ENCODE measurements at regions not wholly inside any gene's neighbourhood (a gene's known extent, or its start where the extent isn't known, plus 50 kb on each side); places are given as distances from the start of the nearest gene placed in this dataset.
A peak's percentile ranks its signal among the peaks of the same experiment; 100 is the strongest.

DNA sequence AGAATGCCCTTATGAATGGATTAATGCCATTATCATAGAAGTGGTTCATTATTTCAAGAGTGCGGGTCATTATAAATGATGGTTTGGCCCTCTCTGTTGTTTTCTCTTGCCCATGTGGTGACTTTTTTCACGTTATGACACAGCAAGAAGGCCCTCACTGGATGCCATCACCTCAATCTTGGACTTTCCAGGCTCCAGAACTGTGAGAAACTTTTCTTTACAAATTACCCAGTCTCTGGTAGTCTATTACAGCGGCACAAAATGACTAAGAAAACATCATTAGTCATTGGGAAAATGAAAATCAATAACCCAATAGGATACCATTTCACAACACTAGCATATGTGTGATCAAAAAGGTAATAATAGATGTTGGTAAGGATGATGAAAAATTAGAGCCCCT lies 119.0 kb upstream of the LPP start:
- DNase-seq (ENCODE audit: low read depth in 2 of 2), result no peak

DNA sequence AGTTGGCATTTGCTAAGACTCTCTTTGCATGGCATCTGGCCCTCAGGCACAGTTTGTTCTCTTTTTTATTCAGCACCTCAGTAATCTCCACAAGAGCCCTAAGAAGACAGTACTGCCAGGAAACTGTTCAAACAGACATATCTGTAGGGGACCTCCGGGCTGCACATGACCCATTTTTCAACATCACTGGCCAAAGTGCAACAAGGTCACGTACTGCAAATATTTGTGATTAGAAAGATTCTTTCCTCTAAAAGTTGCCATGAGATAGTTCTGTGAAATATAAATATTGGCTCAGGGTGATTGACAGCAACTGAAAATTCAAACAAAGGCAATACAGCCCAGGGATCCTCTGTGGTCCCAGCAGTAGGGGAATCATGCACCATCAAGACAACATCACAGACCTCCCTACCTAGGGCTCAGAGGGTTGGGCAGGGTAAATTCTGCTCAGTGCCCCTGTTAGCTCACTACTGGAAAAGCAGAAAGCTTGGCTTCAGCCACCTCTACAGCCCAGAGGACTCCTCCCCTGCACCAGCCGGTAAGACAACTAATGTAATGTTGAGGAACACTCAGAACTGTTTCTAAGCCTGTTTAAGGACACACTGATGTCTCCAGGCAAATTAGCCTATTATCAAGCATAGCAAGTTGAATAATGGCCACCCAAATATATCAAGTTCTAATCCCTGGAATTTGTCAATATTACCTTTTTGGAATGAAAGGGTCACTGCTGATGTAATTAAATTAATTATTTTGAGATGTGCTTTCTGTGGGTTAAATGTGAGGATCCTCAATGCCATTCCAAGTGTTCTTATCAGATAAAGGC lies 117.4 kb upstream of the LPP start:
- no peak for DNase-seq (ENCODE audit: low read depth in 2 of 2)

DNA sequence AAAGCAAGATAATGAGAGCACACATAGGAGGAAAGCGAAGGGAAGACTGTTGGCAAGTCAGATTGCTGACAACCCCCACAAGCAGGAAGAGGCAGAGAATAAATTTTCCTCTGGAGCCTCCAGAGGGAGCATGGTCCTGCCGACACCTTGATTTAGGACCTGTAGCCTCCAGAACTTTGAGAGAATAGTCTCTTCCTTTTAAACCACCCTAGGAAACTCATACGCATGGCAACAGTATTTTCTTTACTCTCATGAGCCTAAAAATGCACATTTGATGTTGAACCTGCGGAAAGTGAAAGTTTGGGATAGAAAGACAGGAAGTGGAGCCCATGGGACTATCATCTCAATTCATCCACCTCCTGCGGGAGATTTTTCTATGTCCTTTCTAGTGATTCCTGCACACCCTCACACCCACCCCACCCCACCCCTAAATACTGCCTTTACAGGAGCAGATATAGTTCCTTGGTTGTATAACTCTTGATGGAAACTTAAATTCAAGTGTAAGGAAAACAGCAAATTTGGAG lies 116.7 kb upstream of the LPP start:
- peak; percentile 26 to 63 for DNase-seq (ENCODE audit: low read depth in 2 of 2)

DNA sequence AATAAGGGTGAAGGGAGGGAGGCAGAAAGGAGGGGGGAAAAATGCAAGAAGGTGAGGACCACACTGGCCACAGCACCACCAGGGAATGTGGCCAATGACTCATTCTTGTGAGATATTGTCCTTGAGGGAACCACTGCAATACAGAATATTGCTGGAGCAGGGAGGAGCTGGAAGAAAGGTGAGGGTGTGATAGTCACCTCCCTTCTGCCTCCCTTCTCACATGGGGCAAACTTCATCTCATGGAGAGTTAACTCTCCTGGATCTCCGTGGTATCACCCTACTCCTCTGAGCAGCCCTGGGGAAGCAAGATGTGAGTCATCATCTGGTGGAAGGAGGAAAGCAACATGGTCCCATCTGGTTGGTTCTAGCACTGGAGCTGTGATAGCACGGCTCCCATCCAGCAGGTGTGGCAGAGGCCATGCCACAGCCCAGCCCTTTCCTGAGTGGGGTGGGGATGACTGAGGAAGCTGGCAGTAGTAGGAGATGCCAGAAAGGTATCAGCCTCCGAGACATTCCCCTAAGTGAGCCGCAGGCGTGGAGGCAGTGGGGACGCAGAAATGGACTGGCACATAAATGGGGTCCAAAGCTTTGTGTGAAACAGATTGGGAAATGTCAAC lies 115.9 kb upstream of the LPP start:
- no peak for DNase-seq (ENCODE audit: low read depth in 2 of 2)

DNA sequence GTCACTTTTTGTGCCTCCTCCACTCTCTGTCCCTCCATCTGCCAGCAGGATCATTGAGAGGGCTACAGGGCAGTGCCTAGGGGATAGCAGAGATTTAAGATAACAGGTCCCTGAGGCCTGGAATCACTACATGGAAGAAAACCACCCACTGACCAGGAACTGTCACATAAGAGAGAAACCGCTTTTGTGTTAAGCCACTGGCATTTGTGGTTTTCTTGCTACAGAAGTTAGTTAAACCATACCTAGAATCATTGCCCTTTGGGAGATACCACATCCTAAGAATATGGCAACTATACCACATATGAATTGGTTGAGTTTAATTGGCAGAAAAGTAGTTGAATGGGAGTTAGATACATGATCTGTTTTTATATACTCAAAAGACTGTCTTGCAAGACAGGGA lies 112.8 kb upstream of the LPP start:
- DNase-seq (ENCODE audit: low read depth in 2 of 2), result no peak

DNA sequence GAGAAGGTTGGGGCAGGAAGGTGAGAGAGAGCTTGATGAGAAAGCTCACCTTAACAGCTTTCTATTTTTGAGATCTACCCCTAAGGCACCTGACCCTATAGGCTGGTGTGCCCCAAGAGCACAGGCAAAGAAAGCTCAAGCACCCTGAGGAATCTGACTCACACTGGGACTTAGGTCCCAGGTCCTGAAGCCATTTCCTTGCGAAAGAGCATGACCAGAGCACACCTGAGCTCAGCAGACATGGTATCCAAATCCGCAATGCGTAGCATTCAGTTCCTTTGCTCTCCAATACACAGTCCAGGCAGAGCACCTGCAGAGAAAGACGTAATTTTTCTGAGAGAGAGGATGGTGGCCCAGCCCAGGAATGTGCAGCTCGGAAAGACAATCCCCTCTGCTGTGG lies 112.1 kb upstream of the LPP start:
- DNase-seq (ENCODE audit: low read depth in 2 of 2), result no peak

DNA sequence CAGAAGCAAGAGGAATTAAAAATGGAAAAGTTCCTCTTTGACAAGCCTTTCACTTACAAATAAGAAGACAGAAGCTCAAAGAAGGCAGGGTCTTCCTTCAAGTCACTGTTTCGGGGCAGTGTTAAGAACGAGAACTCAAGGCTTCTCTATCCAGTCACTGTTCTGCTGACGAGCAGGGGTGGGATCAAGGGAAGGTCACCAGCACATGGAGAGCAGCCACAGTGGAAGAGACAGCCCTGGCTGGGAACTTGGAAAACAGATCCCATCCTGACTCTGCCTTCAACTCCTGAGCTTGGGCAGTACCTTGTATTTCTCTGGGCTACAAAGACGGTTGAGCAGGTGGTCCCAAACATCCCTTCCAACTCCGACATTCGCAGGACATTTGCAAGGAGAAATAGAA lies 111.5 kb upstream of the LPP start:
- DNase-seq (ENCODE audit: low read depth in 2 of 2), result no peak

DNA sequence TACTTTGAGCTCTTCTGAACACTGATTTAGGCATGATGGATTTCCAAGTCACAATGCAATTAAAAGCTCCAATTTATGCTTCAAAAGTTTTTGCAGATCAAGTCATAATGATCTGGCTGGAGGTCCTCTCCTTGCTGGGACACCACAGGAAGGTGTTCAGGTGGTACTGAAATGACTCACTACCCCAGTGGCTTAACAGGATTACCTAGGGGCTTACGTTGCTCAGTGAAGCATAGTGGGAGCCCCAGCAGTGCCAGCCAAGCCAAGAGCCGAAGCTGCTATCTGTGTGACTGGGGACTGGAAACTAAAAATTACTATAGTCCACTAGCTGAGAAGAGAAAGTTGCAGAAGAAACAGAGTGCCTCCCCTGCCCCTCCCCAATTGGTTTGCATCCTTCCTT lies 110.1 kb upstream of the LPP start:
- no peak for DNase-seq (ENCODE audit: low read depth in 2 of 2)

DNA sequence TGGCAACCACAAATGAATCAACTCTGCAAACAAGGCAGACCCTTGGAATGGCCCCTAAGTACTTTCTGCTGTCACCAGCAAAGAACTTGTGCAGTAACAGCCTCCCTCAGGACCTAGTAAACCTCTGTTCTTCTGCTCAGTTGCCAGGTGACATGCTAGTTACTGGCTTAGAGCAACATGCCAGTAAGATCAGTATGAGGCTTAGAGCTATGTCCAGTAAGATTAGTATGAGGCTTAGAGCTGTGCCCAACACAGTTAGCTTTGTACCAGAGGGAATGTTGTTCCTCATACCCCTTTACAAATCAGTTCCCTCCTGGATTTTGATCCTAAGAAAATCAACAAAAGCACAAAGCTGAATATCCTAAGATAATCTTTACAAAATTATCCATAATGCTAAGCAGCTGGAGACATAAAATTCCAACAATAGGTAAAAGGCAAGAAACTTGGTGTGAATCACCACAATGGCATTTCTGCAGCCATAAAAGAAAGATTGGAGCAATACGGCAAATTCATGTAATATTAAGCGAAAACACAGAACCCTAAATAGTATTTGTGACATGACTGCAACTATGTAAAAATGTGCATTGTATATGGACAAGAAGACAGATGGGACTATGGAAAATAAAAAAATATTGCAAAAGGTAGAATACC lies 107.3 kb upstream of the LPP start:
- DNase-seq (ENCODE audit: low read depth in 2 of 2), result no peak

DNA sequence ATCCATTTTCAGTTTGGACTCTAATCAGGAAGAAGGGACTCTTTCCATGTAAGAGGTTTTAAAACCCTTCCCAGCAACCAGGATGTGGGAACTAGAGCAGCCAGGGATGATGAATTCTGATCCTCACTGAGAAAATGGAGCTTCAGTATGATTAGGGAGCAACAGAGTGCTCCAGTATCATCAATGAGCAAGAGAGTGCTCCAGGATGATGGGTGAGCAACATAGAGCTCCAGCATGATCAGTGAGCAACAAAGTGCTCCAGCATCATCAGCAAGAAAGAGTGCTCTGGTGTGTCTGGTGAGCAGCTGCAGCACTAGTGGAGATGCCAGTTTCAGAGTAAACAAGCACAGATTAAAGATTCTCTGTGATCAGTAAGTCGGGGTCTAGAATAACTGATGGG lies 106.4 kb upstream of the LPP start:
- DNase-seq (ENCODE audit: low read depth in 2 of 2), result no peak

DNA sequence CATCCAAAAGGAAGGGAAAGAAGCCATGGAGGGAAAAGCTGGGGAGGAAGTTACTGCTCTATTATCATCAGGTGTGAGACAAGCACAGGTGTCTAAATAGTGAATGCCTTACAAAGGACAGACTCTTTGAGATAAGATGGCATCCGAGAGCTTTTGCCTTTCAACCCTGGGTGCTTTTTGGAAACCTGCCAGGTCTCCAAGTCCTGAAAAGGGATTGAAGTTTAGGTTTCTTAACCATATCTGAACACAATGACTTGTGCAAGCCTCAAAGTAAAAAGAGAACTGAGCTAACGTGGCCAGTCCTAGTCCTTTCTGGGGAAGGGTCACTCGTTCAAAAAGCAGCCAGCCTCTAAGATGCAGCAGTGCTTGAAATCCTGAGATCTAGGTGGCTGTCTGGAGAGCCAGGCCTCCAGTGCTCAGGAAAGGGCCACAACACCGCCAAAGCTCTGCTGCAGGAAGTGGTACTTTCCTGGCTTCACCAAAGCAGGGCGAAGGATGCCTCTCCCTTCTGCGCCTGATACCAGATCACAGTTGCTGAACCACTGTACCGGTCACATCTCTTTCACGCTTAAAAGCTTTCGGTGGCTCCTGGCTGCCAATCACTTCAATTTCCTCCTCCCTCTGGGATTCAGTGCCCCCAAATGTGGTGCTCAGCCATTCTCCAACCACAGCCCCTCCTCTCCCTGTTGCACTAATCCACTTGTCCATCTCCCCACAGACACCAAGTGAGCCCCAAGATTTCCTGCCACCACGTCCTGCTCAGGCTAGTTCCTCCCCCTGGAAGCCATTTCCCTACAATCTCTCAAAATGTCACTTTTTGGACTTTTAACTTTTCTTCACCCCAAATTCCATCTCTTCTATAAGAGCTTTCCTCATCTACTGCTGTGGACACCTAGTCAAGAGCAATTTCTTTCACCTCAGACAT lies 104.1 kb upstream of the LPP start:
- no peak for DNase-seq (ENCODE audit: low read depth in 2 of 2)

DNA sequence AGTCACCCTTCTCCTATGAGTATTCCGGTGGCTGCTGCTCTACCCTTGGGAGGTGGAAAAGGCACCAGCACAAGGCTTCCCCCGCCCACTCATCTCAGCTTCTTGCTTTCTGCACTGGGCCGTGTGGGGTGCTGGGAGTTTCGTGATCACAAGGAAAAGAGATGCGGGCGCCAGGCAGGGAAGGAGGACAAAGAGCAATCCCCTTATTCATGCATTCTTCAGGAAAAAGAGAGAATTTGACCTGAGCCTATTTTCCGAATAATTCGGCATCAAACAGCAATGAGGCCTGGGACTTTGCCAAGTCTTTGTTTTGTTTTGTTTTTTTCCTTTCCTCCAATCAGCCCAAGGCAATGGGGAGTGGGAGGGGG lies 102.2 kb upstream of the LPP start:
- DNase-seq (ENCODE audit: low read depth in 2 of 2), result peak in 1 of 2 donors; percentile 24

DNA sequence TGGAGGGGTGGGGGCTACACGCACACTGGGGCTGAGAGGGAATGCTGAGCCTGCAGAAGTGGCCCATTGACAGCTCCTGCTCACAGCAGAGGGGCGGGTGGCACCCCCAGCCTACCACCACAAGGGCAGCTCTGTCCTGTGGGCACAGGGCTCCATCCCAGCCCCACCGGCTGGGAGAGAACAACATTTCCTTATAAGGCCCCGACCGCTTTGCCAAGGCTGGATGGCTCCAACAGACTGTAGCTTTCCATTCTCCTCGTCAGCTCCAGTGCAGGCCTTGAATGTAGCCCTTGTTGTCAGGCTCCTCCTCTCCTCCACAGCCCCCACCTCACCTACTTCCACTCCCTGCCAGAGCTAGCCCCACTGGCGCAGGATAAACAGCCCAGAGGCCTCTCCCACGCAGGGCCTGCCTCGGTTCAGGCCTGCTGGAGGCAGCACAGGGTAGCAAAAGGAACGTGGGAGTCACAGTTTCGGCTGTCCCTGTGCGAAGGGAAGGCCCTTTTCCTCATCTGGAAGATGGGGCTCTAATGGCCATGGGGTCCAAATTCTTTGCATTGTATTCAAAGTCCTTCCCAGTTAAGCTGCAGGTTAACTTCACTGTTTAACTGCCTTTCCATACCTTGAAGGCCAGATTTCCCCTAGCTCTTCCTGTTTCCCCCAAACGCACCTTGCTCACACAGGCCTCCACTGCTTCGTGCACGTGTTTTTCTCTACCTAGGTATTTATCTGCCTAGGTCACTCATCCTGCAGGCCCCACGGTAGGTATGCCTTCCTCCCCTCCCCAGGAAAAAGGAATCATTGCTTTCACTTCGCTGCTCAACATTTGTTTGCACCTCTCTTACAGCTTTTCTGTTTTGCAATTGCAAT lies 101.6 kb upstream of the LPP start:
- DNase-seq (ENCODE audit: low read depth in 2 of 2), result peak in 1 of 2 donors; percentile 39

DNA sequence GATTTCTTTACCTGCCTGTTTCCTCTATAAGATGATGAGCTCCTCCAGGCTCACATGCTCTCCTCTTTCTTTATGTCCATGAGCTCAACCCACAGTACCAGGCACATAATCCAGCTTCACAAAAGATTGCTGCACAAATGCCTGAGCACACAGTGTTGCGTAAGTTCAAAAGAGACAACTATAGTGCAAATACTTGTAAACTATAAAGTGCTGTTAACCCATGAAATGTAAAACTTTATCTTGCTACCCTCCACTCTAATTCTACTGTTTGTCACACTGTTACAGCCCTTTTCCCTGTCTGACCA lies 101.0 kb upstream of the LPP start:
- no peak for DNase-seq (ENCODE audit: low read depth in 2 of 2)

DNA sequence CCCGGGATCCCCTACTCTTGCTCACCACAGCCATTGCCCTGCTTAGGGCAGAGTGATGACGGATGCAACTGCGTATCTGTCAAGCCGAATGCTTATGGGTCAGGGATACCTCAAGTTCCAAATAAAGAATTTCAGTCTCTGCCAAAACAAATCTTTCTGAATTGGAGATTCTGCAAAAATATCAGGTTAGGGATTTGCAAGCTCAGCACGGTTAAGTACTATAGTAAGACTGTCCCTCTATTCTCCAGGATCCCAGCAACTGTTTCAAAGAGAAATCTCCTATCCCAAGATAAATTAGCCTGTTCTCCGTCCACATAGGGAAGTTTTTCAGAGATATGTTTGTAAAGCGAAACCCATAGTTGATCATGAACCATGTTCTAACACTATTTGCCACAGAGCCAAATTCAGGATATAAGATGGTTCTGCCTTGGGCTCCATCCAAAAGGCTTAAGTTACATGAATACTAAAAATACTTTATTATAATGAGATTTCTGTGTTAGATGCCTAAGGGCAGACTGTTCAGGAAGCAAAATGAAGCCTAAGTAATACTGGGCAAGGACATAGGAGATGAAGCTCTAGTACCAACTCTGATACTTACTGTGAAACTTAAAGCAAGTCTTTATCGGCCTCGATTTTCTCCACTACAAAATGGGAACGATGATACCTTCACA lies 100.1 kb upstream of the LPP start:
- DNase-seq (ENCODE audit: low read depth in 2 of 2), result no peak

DNA sequence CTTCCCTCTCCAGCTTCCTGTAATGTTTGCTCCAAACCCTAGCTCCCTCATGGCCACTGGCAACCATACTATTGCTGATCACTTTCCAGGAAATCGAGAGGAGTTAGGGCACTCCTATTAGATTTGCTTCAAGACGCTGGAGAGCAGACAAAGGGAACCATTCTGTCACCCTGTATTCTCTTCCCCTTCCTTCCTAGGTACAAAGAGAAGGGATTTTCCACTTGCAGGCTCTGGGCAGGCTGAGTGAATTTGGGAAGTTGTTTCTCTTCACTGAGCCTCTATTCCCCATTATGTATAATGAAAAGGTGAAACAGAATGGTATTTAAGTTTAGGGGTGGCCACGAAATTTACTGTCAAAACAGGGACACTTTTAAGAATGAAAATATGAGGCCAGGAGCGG lies 99.4 kb upstream of the LPP start:
- no peak for DNase-seq (ENCODE audit: low read depth in 2 of 2)

DNA sequence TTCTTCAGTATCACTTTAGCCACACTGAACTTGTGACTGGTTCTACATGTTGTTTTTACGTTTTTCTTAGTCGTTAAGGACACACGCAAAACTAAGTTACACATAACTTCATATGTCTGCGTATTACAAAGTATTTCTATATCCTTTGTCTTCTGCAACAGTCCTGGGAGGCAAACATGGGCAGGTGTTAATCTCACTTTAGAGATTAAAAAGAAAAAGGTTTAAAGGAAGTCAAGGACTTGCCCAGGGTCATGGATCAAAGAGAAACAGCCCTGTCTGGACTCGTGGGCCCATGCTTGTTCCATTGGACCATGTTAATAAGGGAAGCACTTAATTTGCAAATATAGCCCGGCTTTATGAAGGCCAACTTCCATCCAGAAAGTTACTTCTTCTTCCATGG lies 98.6 kb upstream of the LPP start:
- DNase-seq (ENCODE audit: low read depth in 2 of 2), result no peak

DNA sequence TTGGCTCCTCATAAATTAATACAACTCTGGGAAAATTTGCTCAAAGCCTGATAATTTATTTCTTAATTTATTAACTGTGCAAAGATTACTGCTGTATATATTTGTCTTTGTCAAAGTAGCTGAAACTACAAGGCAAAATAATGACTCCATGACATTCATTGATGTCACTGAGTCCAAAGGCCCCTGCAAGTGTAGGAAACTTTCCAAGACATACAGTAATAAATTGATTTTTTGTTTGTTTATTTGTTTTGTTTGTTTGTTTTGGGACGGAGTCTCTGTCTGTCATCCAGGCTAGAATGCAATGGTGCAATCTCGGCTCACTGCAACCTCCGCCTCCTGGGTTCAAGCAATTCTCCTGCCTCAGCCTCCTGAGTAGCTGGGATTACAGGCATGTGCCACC lies 96.8 kb upstream of the LPP start:
- DNase-seq (ENCODE audit: low read depth in 2 of 2), result no peak

DNA sequence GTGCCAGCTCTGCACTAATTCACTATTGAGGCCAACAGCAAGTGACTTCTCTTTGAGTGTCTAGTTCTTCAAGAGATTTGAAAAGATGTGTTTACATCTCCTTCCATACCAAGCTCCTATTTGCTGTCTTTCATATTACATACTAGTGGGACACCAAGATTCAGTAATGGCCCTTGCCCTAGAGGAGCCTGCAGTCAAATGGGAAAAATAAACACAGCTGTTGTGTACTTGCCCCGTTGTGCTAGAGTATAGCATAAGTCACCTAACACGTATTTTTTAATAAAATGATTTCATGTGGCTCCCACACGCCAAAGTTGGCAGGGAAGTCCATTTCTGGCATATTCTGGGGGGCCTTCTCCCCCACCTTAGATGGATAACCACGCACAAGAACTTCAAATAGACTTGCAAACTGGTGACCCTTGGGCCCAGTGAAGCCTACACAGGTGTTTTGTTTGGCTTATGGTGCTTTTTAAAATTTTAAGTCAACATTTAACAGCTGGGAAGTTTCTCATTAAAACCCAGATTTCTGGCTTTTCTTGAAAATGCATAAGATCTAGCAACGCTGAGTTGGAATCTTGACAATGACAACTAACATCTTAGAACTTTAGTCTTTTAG lies 95.3 kb upstream of the LPP start:
- DNase-seq (ENCODE audit: low read depth in 2 of 2), result no peak

DNA sequence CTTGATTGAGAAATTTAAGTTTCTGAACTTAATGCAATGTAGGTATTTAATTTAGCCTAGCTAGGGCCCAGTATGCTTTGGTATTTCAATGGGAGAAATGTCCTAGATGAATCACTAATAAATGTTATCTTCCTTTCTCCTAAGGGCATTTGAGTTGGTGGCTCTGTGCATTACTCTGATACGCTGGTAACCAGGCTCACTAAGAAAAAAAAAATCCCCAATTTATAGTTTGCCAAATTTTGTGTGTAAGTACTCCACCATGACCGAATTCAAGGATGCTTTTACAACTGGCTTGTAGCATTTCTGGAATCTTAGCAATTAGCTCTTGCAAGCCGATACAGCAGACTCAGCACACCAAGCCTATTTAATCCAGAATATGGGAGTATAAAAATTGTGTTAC lies 94.6 kb upstream of the LPP start:
- no peak for DNase-seq (ENCODE audit: low read depth in 2 of 2)

Data from dermis microvascular lymphatic vessel endothelial cell (primary cell).